ENCODE measurements at regions not wholly inside any gene's neighbourhood (a gene's known extent, or its start where the extent isn't known, plus 50 kb on each side); places are given as distances from the start of the nearest gene placed in this dataset.

DNA sequence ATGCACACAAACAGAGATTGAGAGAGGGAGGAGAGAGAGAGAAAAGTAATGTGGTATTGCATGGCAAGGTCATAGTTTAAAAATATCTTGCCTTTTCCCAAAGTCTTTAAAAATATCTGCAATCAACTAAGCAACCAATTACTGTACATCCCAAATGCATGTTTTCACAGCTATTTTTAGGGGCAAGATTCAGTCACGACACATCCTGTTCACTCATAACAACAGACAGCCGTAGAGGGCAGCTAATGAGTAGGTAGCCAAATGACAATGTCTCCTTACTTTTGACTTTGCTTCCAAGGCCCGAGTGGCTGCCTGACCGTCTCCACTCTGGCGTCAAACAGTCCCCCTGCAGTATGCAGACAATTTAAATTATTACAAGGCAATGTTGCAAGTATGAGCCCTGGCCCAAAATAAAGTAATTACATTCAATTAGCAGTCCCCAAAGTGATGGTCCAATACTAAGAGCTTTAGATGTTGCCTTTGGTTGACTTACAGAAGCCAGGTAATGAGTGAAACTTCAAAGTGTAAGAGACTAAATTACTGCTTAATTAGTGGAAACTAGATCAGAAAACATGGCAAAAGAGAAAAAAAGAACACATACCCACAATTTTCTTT, 162.9 kb downstream of the MBL2 start (continued):
- TF ChIP-seq, protein P1, sequence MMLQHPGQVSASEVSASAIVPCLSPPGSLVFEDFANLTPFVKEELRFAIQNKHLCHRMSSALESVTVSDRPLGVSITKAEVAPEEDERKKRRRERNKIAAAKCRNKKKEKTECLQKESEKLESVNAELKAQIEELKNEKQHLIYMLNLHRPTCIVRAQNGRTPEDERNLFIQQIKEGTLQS (IDR thresholded peaks at IDR 0.05), result no peak
- TF ChIP-seq ELF1 (IDR thresholded peaks at IDR 0.05; ENCODE audit: borderline replicate concordance, low read depth) (no peak), JUND (IDR thresholded peaks at IDR 0.05) (no peak), POLR2AphosphoS5 (IDR thresholded peaks at IDR 0.05; ENCODE audit: low read depth, low read length) (no peak), SIN3A (IDR thresholded peaks at IDR 0.05; ENCODE audit: low read depth) (no peak)

DNA sequence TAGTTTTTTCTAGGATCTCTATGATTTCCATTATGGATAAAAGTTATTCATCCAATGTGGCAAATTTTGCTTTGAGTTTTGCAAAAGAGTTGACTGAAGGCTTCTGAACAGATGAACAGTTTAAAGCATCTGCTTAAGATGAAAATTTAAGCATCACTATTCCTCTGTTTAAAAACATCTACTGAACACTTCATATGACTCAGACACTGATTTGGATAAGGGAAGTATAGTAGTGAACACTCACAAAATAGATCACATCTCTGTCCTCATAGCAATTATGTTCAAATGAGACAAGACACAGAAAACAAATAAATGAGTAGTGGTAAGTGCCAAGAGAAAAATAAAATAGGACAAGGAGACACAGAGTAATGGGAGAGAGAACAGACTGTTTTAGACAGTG, 157.3 kb downstream of the MBL2 start:
- H3K4me3 ChIP-seq (replicated peaks in 1 of 2; ENCODE audit: low read depth in 1 of 2, low read length in 2 of 2), result no peak overlapping the region
- TF ChIP-seq SP1 (IDR thresholded peaks at IDR 0.05; ENCODE audit: low read depth), result no peak
- TF ChIP-seq YY1 (IDR thresholded peaks at IDR 0.05; ENCODE audit: extremely low read depth, insufficient replicate concordance, low read depth, low read length), result no peak
- ATAC-seq (no peak), DNase-seq (ENCODE audit: low read depth, low spot score) (no peak)
- H4K20me1 ChIP-seq (ENCODE audit: insufficient read depth), result no peaks in the 10 kb centered on the region
- H3K4me2 ChIP-seq (ENCODE audit: low read length), result no peak overlapping the region
- no peaks in the 10 kb centered on the region for H3K79me2 ChIP-seq (ENCODE audit: insufficient read depth, low read length)
- ChIA-PET CTCF (no interaction called here), POLR2A (no interaction called here), RAD21 (ENCODE audit: low non-redundant PET in 1 of 2, low total read pairs in 2 of 2, uncharacterized antibody in 2 of 2, unreplicated experiment in 2 of 2) (no interaction called here)
- no peaks in the 10 kb centered on the region for H3K4me1 ChIP-seq (ENCODE audit: control insufficient read depth in 1 of 2, insufficient read depth in 2 of 2, low read length in 2 of 2)
- no TSS peak for BruUV-seq (replicated peaks)
- H3K27ac ChIP-seq (ENCODE audit: low read depth, low read length), result no peak overlapping the region
- H2AFZ ChIP-seq (ENCODE audit: low read depth, low read length, poor library complexity, severe bottlenecking), result no peak overlapping the region
- no peaks in the 10 kb centered on the region for H3K27me3 ChIP-seq (ENCODE audit: insufficient read depth, low read length)
- no peaks in the 10 kb centered on the region for H3K36me3 ChIP-seq (ENCODE audit: control insufficient read depth in 1 of 2, insufficient read depth in 2 of 2, low read length in 2 of 2)
- no peaks in the 10 kb centered on the region for H3K9me3 ChIP-seq (ENCODE audit: control insufficient read depth in 1 of 2, insufficient read depth in 1 of 2, low read depth in 1 of 2, low read length in 2 of 2)
- no peak overlapping the region for H3K9ac ChIP-seq (ENCODE audit: low read length)
- intact Hi-C loops (cut with micrococcal nuclease), result no loop called here
- H3K9me2 ChIP-seq (ENCODE audit: insufficient read depth), result no peaks in the 10 kb centered on the region

DNA sequence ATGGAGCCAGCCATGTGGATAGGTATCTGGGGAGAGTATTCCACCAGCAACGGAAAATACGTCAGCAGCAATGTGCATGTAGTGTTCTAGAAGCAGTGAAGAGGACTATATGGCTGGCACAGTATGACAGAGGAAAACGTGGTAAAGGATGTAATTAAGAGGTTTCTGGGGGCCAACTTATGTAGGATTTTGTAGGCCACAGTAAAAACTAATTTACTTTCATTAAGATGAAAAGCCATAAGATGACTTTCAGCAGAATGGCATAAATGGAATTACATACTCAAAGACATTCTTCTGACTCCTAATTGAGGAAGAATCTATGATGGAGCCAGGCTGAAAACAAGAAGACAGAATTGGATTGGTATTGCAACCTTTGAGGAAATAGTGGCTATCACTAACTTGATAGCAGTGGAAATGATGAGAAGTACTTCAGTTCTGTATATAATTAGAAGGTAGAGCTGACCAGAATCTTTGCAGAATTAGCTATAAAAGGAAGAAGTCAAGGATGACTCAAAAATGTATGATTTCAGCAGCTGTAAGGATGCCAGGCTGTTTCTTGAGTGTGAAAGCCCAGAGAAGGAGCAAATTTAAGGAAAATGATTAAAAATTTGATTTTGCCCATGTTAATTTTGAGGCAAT, 156.7 kb downstream of the MBL2 start:
- intact Hi-C loops (cut with micrococcal nuclease), result no loop called here
- no peak overlapping the region for H3K27ac ChIP-seq (ENCODE audit: low read depth, low read length)
- POLR2A ChIA-PET, result no interaction called here
- TF ChIP-seq YY1 (IDR thresholded peaks at IDR 0.05; ENCODE audit: extremely low read depth, insufficient replicate concordance, low read depth, low read length) (no peak), SRF (IDR thresholded peaks at IDR 0.05; ENCODE audit: low read depth) (no peak), SP1 (IDR thresholded peaks at IDR 0.05; ENCODE audit: low read depth) (no peak), SIN3A (IDR thresholded peaks at IDR 0.05; ENCODE audit: low read depth) (no peak), RAD21 (IDR thresholded peaks at IDR 0.05; ENCODE audit: low read depth) (no peak), JUND (IDR thresholded peaks at IDR 0.05) (no peak), CEBPB (IDR thresholded peaks at IDR 0.05; ENCODE audit: low read depth) (no peak), POLR2A (IDR thresholded peaks at IDR 0.05; ENCODE audit: borderline replicate concordance, extremely low read depth, insufficient read depth, insufficient read length) (no peak)
- TF ChIP-seq, protein P2, sequence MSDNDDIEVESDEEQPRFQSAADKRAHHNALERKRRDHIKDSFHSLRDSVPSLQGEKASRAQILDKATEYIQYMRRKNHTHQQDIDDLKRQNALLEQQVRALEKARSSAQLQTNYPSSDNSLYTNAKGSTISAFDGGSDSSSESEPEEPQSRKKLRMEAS (IDR thresholded peaks at IDR 0.05), result no peak
- TF ChIP-seq, protein P3, sequence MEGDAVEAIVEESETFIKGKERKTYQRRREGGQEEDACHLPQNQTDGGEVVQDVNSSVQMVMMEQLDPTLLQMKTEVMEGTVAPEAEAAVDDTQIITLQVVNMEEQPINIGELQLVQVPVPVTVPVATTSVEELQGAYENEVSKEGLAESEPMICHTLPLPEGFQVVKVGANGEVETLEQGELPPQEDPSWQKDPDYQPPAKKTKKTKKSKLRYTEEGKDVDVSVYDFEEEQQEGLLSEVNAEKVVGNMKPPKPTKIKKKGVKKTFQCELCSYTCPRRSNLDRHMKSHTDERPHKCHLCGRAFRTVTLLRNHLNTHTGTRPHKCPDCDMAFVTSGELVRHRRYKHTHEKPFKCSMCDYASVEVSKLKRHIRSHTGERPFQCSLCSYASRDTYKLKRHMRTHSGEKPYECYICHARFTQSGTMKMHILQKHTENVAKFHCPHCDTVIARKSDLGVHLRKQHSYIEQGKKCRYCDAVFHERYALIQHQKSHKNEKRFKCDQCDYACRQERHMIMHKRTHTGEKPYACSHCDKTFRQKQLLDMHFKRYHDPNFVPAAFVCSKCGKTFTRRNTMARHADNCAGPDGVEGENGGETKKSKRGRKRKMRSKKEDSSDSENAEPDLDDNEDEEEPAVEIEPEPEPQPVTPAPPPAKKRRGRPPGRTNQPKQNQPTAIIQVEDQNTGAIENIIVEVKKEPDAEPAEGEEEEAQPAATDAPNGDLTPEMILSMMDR (IDR thresholded peaks at IDR 0.05 in 2 of 3, conservative IDR thresholded peaks at IDR 0.05 in 1 of 3; ENCODE audit: borderline replicate concordance in 1 of 3, insufficient read depth in 1 of 3, low read depth in 2 of 3, low read length in 2 of 3), result no peak

More for the DNA sequence above, 156.7 kb downstream of the MBL2 start:
- H3K27me3 ChIP-seq (ENCODE audit: insufficient read depth, low read length), result no peaks in the 10 kb centered on the region
- DNase-seq (ENCODE audit: low read depth, low spot score) (no peak), ATAC-seq (no peak)
- ChIA-PET CTCF (no interaction called here), RAD21 (ENCODE audit: low non-redundant PET in 1 of 2, low total read pairs in 2 of 2, uncharacterized antibody in 2 of 2, unreplicated experiment in 2 of 2) (no interaction called here)
- H3K36me3 ChIP-seq (ENCODE audit: control insufficient read depth in 1 of 2, insufficient read depth in 2 of 2, low read length in 2 of 2), result no peaks in the 10 kb centered on the region
- H3K4me1 ChIP-seq (ENCODE audit: control insufficient read depth in 1 of 2, insufficient read depth in 2 of 2, low read length in 2 of 2), result no peaks in the 10 kb centered on the region
- no peak overlapping the region for H2AFZ ChIP-seq (ENCODE audit: low read depth, low read length, poor library complexity, severe bottlenecking)
- no peaks in the 10 kb centered on the region for H3K9me2 ChIP-seq (ENCODE audit: insufficient read depth)
- H4K20me1 ChIP-seq (ENCODE audit: insufficient read depth), result no peaks in the 10 kb centered on the region
- no peak overlapping the region for H3K4me3 ChIP-seq (replicated peaks in 1 of 2; ENCODE audit: low read depth in 1 of 2, low read length in 2 of 2)
- no peak overlapping the region for H3K9ac ChIP-seq (ENCODE audit: low read length)
- BruUV-seq (replicated peaks), result no TSS peak
- H3K4me2 ChIP-seq (ENCODE audit: low read length), result no peak overlapping the region
- H3K79me2 ChIP-seq (ENCODE audit: insufficient read depth, low read length), result no peaks in the 10 kb centered on the region
- H3K9me3 ChIP-seq (ENCODE audit: control insufficient read depth in 1 of 2, insufficient read depth in 1 of 2, low read depth in 1 of 2, low read length in 2 of 2), result no peaks in the 10 kb centered on the region

Data from HCT116 (cell line).